Adrenal gland (tissue), 5 donors: ENCODE measurements at regions not wholly inside any gene's neighbourhood (a gene's known extent, or its start where the extent isn't known, plus 50 kb on each side); places are given as distances from the start of the nearest gene placed in this dataset.

ENCODE experiments used
- POLR2A ChIP-seq, 2 donors: fragments of 450-650 bp; IDR thresholded peaks; one replicate each; pipeline ENCODE4 v1.6.1; 2017; ENCODE audit warnings: antibody characterized with exemption in 2 of 2, mild to moderate bottlenecking in 2 of 2, moderate library complexity in 1 of 2
- TF ChIP-seq, protein P1 (sequence below), 6 experiments: fragments of 450-650 bp in 4 of 6; fragments of 200-600 bp in 2 of 6; sonication (generic) in 1 of 6; IDR thresholded peaks; 1 replicate in 5 of 6; 2 replicates in 1 of 6; pipeline versions ENCODE4 v1.5.1 to v1.8.0; 2016 to 2021; ENCODE audit warnings: antibody characterized with exemption in 6 of 6, mild to moderate bottlenecking in 2 of 6, moderate library complexity in 1 of 6
- donor health status: DM: no; HTN: no; CAD: no.

GRCh38 chr7:156061689-156062255, 249.5 kb upstream of the SHH start:
- TF ChIP-seq, protein P1, sequence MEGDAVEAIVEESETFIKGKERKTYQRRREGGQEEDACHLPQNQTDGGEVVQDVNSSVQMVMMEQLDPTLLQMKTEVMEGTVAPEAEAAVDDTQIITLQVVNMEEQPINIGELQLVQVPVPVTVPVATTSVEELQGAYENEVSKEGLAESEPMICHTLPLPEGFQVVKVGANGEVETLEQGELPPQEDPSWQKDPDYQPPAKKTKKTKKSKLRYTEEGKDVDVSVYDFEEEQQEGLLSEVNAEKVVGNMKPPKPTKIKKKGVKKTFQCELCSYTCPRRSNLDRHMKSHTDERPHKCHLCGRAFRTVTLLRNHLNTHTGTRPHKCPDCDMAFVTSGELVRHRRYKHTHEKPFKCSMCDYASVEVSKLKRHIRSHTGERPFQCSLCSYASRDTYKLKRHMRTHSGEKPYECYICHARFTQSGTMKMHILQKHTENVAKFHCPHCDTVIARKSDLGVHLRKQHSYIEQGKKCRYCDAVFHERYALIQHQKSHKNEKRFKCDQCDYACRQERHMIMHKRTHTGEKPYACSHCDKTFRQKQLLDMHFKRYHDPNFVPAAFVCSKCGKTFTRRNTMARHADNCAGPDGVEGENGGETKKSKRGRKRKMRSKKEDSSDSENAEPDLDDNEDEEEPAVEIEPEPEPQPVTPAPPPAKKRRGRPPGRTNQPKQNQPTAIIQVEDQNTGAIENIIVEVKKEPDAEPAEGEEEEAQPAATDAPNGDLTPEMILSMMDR (IDR thresholded peaks at IDR 0.05) = no peak
- no peak for TF ChIP-seq POLR2A (IDR thresholded peaks at IDR 0.05)
